ENCODE measurements at regions not wholly inside any gene's neighbourhood (a gene's known extent, or its start where the extent isn't known, plus 50 kb on each side); places are given as distances from the start of the nearest gene placed in this dataset.

DNA sequence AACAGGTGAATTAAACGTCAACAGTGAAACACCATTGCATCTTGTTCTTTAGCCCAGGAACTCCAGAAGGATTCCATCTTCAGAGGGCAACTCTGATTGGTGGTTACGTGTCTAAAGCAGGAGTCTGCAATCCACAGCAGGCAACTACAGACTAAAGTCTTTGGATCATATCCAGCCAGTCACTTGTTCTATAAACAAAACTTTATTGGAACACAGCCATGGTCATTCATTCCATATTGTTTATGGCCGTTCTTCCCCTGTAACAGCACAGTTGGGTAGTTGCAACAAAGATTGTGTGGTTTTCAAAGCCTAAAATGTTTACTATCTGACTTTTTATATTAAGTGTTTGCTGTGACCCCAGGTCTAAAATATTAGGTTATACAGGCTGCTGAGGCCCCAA is 94.7 kb upstream of the IMMP2L start:
- TF ChIP-seq POLR2A (IDR thresholded peaks at IDR 0.05) (no peak), CTCF (IDR thresholded peaks at IDR 0.05) (no peak)
- no peak for DNase-seq
- Histone ChIP-seq H3K4me1 (no peaks in the 10 kb centered on the region), H3K36me3 (ENCODE audit: low read depth, missing control alignments) (no peaks in the 10 kb centered on the region), H3K27me3 (no peaks in the 10 kb centered on the region), H3K4me3 (no peak overlapping the region), H3K9me3 (no peaks in the 10 kb centered on the region), H3K27ac (no peak overlapping the region)
- WGBS, 2 donors = 76 to 77% methylated on average over 3 of the region's 3 CpGs
- intact Hi-C loops (cut with DNase I; ENCODE audit: low total_unique reads) = no loop called here

GRCh38 chr7:111654343-111654742 is 92.1 kb upstream of the IMMP2L start:
- TF ChIP-seq POLR2A (IDR thresholded peaks at IDR 0.05) (no peak), CTCF (IDR thresholded peaks at IDR 0.05) (no peak)
- intact Hi-C loops (cut with DNase I; ENCODE audit: low total_unique reads) = no loop called here
- WGBS, 2 donors = 58 to 60% methylated on average over 6 of the region's 6 CpGs
- Histone ChIP-seq H3K27ac (no peak overlapping the region), H3K4me1 (no peaks in the 10 kb centered on the region), H3K36me3 (ENCODE audit: low read depth, missing control alignments) (no peaks in the 10 kb centered on the region), H3K9me3 (no peaks in the 10 kb centered on the region), H3K27me3 (no peaks in the 10 kb centered on the region), H3K4me3 (no peak overlapping the region)
- no peak for DNase-seq

DNA sequence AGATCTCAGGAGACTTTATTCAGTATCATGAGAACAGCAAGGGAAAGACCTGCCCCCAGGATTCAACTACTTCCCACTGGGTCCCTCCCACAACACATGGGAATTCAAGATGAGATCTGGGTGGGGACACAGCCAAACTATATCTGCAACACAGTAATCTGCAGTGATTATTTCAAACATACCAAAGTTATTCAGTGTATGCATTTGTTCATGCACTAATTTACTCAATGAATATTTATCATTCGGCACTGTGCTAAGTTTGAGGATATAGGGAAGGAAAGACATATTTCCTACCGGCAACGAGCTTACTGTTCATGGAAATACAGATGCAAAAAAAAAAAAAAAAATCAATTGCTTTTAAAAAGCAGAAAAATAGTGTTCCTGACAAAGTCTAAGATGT is 91.6 kb upstream of the IMMP2L start:
- Histone ChIP-seq H3K36me3 (ENCODE audit: low read depth, missing control alignments) (no peaks in the 10 kb centered on the region), H3K9me3 (no peaks in the 10 kb centered on the region), H3K4me3 (no peak overlapping the region), H3K27me3 (no peaks in the 10 kb centered on the region), H3K4me1 (no peaks in the 10 kb centered on the region), H3K27ac (no peak overlapping the region)
- intact Hi-C loops (cut with DNase I; ENCODE audit: low total_unique reads) = no loop called here
- no peak for DNase-seq
- no peak for TF ChIP-seq POLR2A (IDR thresholded peaks at IDR 0.05)
- TF ChIP-seq CTCF (IDR thresholded peaks at IDR 0.05) = no peak
- WGBS, 2 donors = 96% methylated on average over 3 of the region's 3 CpGs

DNA sequence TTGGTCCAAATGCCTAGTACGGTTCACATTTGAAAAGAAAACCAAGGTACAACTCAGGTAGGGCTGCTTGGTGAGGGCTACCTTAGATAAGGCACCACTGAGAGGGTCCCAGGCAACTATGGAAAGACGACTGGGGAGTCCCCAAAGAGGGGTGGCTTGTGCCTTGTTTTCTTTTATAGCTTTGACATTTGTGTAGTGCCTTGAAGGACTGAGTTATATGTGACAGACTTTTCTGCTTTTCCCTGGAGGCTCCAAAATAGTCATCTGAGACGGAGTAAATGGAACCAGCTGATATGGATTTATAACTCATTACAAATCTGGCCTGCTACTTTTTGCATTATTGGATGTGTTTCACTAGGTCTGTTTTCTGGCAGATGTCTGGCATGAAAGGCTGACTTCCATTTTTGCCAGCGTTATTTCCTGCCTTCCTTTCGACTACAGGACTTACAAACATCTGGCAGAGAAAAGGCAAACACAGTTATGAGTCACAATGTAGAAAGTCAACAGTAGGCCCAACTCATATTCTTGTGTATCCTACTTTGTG is 88.2 kb upstream of the IMMP2L start:
- H3K27ac ChIP-seq = no peak overlapping the region
- no peaks in the 10 kb centered on the region for H3K27me3 ChIP-seq
- 52 to 81% methylated on average over 5 of the region's 5 CpGs for WGBS, 2 donors
- no peaks in the 10 kb centered on the region for H3K4me1 ChIP-seq
- H3K9me3 ChIP-seq = no peaks in the 10 kb centered on the region
- no peak overlapping the region for H3K4me3 ChIP-seq
- no peak for DNase-seq
- TF ChIP-seq CTCF (IDR thresholded peaks at IDR 0.05) (no peak), POLR2A (IDR thresholded peaks at IDR 0.05) (no peak)
- H3K36me3 ChIP-seq (ENCODE audit: low read depth, missing control alignments) = no peaks in the 10 kb centered on the region
- intact Hi-C loops (cut with DNase I; ENCODE audit: low total_unique reads) = no loop called here

- no peaks in the 10 kb centered on the region for H3K9me3 ChIP-seq
- intact Hi-C loops (cut with DNase I; ENCODE audit: low total_unique reads) = no loop called here
These were observed 85.6 kb upstream of the IMMP2L start for GRCh38 chr7:111647881-111648280.

More at GRCh38 chr7:111647881-111648280, 85.6 kb upstream of the IMMP2L start:
- DNase-seq = no peak
- no peak for TF ChIP-seq POLR2A (IDR thresholded peaks at IDR 0.05)
- TF ChIP-seq CTCF (IDR thresholded peaks at IDR 0.05) = no peak
- no peak overlapping the region for H3K4me3 ChIP-seq
- no peaks in the 10 kb centered on the region for H3K27me3 ChIP-seq
- 89 to 91% methylated on average over 4 of the region's 4 CpGs for WGBS, 2 donors
- H3K4me1 ChIP-seq = no peaks in the 10 kb centered on the region
- H3K36me3 ChIP-seq (ENCODE audit: low read depth, missing control alignments) = no peaks in the 10 kb centered on the region
- no peak overlapping the region for H3K27ac ChIP-seq

All from testis (tissue), 2 donors.